Stimulated activated CD4-positive, alpha-beta T cell treated with anti-CD3 and anti-CD28 coated beads, Interleukin-12 subunit alpha, Interleukin-12 subunit beta, amount 100 ng/mL, for 24 hours (primary cell): ENCODE measurements at regions not wholly inside any gene's neighbourhood (a gene's known extent, or its start where the extent isn't known, plus 50 kb on each side); places are given as distances from the start of the nearest gene placed in this dataset.
A peak's percentile ranks its signal among the peaks of the same experiment; 100 is the strongest.

Experiments used
- DNase-seq, 2 experiments: peaks; one replicate each; pipeline ENCODE4 v3.0.0-alpha.2; 2020; ENCODE audit warnings: low read depth in 2 of 2

- no peak for DNase-seq
These were observed 462.3 kb upstream of the JARID2 start for GRCh38 chr6:14783594-14783993.

- no peak for DNase-seq
These were observed 461.0 kb upstream of the JARID2 start for GRCh38 chr6:14784596-14785492.

- DNase-seq, result no peak
These were observed 460.4 kb upstream of the JARID2 start for GRCh38 chr6:14785493-14785790.

- no peak for DNase-seq
These were observed 459.9 kb upstream of the JARID2 start for GRCh38 chr6:14786008-14786407.

- DNase-seq, result no peak
These were observed 459.4 kb upstream of the JARID2 start for GRCh38 chr6:14786455-14786854.

DNA sequence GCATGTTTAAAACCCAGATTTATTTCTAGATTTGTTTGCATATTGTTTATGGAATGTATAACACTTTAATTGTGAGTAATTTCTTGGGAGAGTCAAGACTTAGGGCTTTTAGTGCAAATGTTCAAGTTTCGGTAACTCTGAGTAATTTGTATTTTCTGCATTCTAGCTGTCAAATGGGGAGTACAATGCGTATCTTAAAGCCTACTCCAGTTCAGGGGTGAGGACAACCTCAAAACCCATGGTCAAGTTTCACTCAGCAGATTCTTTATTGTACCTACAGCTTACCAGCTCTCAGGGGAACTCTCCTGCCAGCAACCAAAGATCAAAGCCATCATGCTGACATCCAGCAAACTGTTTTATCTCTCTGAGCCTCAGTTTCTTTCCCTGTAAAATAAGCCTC, 458.6 kb upstream of the JARID2 start:
- DNase-seq, result no peak

- no peak for DNase-seq
These were observed 458.2 kb upstream of the JARID2 start for GRCh38 chr6:14787677-14788076.

DNA sequence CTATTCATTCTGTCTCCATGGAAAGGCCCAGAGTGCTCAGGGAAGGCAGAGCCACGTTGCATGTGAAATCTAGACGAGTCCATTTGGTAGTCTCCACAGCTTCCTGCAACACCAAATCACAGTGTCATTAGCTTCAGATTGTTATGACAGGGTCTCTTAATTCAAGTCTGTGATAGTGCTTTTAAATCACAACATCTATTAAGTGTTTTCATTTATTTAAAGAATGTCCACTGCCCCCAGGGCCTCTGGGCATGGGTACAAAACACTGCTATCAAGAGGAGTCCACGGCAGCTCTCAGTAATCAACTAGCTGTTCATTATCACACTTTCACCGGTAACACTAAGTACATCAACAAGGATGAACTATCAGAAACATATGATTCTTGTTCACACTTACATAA, 455.9 kb upstream of the JARID2 start:
- no peak for DNase-seq

GRCh38 chr6:14790976-14791375, 454.9 kb upstream of the JARID2 start:
- DNase-seq, result no peak

DNA sequence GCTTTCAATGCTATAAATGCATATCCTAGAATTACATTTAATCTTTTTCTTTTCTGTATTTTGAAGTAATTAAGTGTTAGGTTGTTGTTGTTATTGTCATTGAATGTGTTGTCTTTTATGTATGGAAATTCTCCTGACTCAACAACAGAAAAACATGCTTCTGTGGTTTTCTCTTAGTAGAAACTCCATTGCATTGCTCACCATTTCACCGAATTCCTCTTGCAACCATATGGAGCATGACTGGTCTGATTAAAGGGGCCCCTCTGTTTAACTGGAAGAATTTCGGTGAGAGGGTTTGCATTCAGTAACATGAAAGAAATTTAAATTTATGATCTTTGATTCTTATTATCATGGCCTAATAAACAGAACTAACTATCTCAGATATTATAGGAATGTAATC, 454.3 kb upstream of the JARID2 start:
- no peak for DNase-seq

DNA sequence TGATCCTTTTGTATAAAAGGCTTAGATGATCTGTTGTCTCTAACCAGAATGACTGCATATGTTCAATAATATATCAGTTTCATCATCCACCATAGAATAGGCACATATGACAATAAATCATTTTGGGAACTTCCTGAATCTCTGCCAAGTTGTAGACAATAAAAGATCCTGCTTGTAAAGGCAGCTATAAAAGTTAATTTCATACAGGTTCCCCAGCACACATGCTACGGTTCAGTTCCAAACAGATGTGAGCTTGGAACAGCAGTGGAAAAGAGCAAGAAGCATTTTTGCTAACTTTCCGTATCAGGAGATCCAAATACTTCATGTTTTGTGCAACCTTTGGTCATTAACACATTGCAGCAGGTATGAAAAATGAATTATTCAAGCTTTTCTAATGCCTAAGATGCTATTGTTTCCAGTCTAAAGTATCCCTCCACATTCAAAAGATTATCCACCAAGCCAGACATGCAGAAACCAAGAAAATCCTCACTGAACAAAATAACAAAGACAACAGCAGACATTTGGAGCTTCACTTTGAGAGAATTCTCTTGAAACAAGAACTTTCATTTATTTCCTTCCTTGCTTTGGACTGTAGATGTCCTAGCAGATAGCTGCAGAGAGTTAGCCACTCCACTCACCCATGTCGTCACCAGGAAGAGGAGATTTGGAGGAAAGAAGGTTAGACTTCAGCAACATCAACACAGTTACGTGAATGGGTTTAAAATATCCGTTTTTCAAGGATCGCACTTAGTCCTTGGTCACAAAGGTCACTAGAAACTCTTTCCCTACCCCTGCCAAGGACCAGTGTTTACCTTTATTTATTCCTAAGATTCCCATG, 453.5 kb upstream of the JARID2 start:
- DNase-seq, result no peak

DNA sequence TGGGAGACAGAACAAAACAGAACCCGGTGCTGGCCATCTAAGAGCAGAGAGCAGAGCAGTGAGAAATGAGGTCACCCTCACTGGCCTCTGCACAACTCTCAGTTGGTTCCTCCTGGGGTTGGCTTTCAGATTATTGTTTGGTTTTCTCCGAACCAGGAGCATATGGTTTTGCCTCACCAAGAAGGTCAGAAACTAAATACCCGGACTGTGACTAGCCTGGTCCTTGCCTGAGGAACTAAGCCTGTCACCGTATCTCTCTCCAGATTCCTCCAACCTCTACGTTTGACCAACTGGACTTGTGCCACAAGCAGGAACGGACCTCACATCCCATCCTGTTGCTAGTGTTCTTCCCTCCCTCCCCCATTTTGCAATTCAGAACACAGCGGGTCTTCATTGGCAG, 450.4 kb upstream of the JARID2 start:
- DNase-seq, result no peak

GRCh38 chr6:14796974-14797762, 448.7 kb upstream of the JARID2 start:
- no peak for DNase-seq

GRCh38 chr6:14797875-14798593, 447.8 kb upstream of the JARID2 start:
- DNase-seq, result no peak

- DNase-seq, result no peak
These were observed 447.3 kb upstream of the JARID2 start for GRCh38 chr6:14798594-14798982.

GRCh38 chr6:14798996-14799588, 446.8 kb upstream of the JARID2 start:
- no peak for DNase-seq

DNA sequence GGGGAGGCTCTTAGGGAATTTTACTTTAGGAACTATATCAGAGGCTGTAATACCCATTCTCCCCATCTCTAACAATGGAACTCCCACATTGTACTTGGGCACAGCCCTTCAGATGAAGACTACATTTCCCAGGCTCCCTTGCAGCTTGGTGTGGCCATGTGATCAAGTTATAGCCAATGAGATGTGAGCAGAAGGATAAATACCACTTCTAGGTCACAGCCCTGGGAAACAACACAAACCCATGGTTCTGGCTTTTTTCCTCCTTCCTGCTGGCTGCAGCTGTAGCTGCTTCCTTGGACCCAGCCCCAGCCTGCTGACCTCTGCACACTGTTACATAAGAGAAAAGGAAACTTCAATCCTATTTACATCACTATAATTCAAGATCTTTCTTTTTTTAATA, 445.9 kb upstream of the JARID2 start:
- DNase-seq, result peak; percentile 5 to 22

- DNase-seq, result no peak
These were observed 443.2 kb upstream of the JARID2 start for GRCh38 chr6:14802514-14803160.

DNA sequence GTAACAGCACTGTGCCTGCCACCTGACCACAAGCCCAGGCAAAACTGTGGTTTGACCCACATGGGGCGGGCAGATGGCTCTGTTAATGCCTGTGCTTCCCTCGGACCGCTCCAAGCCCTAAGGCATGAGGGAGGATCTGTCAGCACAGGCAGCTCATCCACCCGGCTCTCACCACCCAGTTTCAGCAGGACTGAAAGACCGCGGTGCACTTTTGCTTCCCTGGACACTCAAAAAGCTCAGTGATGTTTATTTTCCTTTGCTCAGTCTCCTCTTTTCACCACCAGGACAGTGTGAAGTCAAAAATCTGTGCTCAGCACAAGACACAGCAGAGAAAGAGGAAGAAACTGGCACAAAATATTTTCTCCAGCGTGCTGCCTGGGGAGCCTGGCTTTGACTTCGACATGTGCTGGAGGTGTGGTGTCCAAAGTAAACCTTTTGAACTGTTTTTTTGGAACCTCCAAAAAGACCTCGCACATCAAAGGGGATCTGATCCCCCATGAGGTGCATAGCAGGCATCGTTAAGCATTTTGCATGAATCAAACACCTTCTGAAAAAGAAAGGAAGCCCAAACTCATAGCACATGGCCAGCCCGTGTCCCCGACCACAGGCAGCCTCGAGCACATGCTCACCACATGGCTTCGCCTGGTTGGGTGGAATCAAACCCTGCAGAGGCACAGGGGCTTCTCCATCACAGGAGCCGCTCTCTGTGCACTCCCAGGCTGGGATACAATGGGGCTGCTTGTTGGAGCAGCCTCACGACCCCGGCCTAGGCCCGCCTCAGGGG, 441.7 kb upstream of the JARID2 start:
- DNase-seq, result no peak

- DNase-seq, result no peak
These were observed 441.1 kb upstream of the JARID2 start for GRCh38 chr6:14804785-14805210.
